ENCODE measurements at regions not wholly inside any gene's neighbourhood (a gene's known extent, or its start where the extent isn't known, plus 50 kb on each side); places are given as distances from the start of the nearest gene placed in this dataset.

- ATAC-seq (no peak), DNase-seq (ENCODE audit: low spot score) (no peak)
- Mint-ChIP-seq H3K4me3 (no peak overlapping the region), H3K4me1 (no peaks in the 10 kb centered on the region), H3K36me3 (no peaks in the 10 kb centered on the region; the same call in none of the 2 replicates), H3K27me3 (ENCODE audit: low read depth) (no peaks in the 10 kb centered on the region), H3K9me3 (peaks cover 22% of the 10 kb centered on the region), H3K27ac (no peak overlapping the region)
- TF ChIP-seq E2F5 (CRISPR knock-in tag; IDR thresholded peaks at IDR 0.05) (no peak), JUN (CRISPR knock-in tag; IDR thresholded peaks at IDR 0.05) (no peak), KAT7 (CRISPR knock-in tag; IDR thresholded peaks at IDR 0.05; ENCODE audit: borderline replicate concordance) (no peak), USF2 (CRISPR knock-in tag; IDR thresholded peaks at IDR 0.05) (no peak), ATF6 (CRISPR knock-in tag; IDR thresholded peaks at IDR 0.05) (no peak), ZNF121 (CRISPR knock-in tag; IDR thresholded peaks at IDR 0.05) (no peak), E2F1 (CRISPR knock-in tag; IDR thresholded peaks at IDR 0.05) (no peak), FOXJ3 (CRISPR knock-in tag; IDR thresholded peaks at IDR 0.05; ENCODE audit: borderline replicate concordance) (no peak), FOXK1 (CRISPR knock-in tag; IDR thresholded peaks at IDR 0.05) (no peak), GABPB1 (CRISPR knock-in tag; IDR thresholded peaks at IDR 0.05) (no peak), SOX15 (CRISPR knock-in tag; IDR thresholded peaks at IDR 0.05) (no peak), MXD4 (CRISPR knock-in tag; IDR thresholded peaks at IDR 0.05; ENCODE audit: borderline replicate concordance) (no peak), GTF2I (CRISPR knock-in tag; conservative IDR thresholded peaks at IDR 0.05) (no peak), NFYB (CRISPR knock-in tag; conservative IDR thresholded peaks at IDR 0.05; ENCODE audit: low read depth) (no peak)
- ChIA-PET POLR2A (no interaction called here), CTCF (no interaction called here)
Measured at GRCh38 chr7:80362677-80363076, 149.2 kb downstream of the GNAT3 start.

- no peak for DNase-seq (ENCODE audit: low spot score)
- ChIA-PET CTCF (no interaction called here), POLR2A (no interaction called here)
- no peaks in the 10 kb centered on the region; the same call in none of the 2 replicates for H3K36me3 Mint-ChIP-seq
- no peak for TF ChIP-seq ZMAT4 (CRISPR knock-in tag; IDR thresholded peaks at IDR 0.05)
- TF ChIP-seq MXD4 (CRISPR knock-in tag; IDR thresholded peaks at IDR 0.05; ENCODE audit: borderline replicate concordance): no peak
- no peak for TF ChIP-seq RELA (CRISPR knock-in tag; IDR thresholded peaks at IDR 0.05; ENCODE audit: borderline replicate concordance)
- TF ChIP-seq TEAD4 (CRISPR knock-in tag; IDR thresholded peaks at IDR 0.05): no peak
- TF ChIP-seq ATF3 (CRISPR knock-in tag; conservative IDR thresholded peaks at IDR 0.05): no peak
- TF ChIP-seq EMX1 (CRISPR knock-in tag; IDR thresholded peaks at IDR 0.05): no peak
- no peak for TF ChIP-seq NFYB (CRISPR knock-in tag; conservative IDR thresholded peaks at IDR 0.05; ENCODE audit: low read depth)
- no peak for TF ChIP-seq ZNF317 (CRISPR knock-in tag; IDR thresholded peaks at IDR 0.05; ENCODE audit: borderline replicate concordance, low read depth)
- no peak for TF ChIP-seq ZSCAN18 (CRISPR knock-in tag; IDR thresholded peaks at IDR 0.05)
- TF ChIP-seq CBFB (CRISPR knock-in tag; IDR thresholded peaks at IDR 0.05; ENCODE audit: low read depth): no peak
- no peak for ATAC-seq
- no peak overlapping the region for H3K4me3 Mint-ChIP-seq
- no peaks in the 10 kb centered on the region for H3K4me1 Mint-ChIP-seq
- no peak overlapping the region for H3K27ac Mint-ChIP-seq
- peaks cover 22% of the 10 kb centered on the region for H3K9me3 Mint-ChIP-seq
- H3K27me3 Mint-ChIP-seq (ENCODE audit: low read depth): no peaks in the 10 kb centered on the region
Measured at GRCh38 chr7:80362010-80362618, 149.8 kb downstream of the GNAT3 start.

All from WTC11 (cell line).